ENCODE measurements at regions not wholly inside any gene's neighbourhood (a gene's known extent, or its start where the extent isn't known, plus 50 kb on each side); places are given as distances from the start of the nearest gene placed in this dataset.
A peak's percentile ranks its signal among the peaks of the same experiment; 100 is the strongest.

DNA sequence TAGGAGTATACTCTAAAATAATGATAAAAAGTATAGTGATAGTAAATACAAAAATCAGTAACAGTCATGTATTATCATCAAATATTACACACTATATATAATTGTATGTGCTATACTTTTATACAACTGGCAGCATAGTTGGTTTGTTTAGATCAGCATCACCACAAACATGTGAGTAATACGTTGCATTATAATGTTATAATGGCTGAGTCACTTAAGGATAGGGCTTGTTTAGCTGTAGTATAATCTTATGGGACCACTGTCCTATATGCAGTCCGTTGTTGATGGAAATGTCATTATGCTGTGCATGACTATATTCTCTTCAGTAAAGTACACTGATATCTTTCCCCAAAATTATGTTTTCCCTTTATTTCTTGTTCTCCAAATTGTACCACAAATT is 92.8 kb downstream of the LYPLAL1 start:
- no peak for DNase-seq (ENCODE audit: extremely low read depth in 1 of 11, low read depth in 9 of 11, low spot score in 4 of 11)

DNA sequence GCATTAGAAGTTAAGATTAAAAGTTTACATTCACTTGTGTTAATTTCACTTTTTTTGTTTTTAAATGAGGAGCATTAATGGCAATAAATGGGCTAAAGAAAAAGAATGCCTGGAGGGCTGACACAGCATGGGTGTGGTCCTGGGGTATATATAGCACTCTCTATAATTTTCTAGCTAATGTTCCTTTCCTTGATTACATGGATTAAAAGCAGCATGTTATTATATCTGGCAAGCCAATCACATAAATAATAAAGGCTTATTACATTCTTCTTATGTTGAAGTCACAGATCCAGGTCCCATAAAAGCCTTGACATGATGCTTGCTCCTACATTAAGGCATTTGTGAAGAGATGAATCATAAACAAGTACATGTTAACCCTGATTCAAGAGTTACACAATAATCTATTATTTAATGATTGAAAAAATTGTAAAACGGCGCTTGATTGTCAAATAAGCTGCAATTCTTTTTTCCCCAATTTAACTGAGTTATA is 91.4 kb downstream of the LYPLAL1 start:
- DNase-seq (ENCODE audit: extremely low read depth in 1 of 11, low read depth in 9 of 11, low spot score in 4 of 11) = no peak

DNA sequence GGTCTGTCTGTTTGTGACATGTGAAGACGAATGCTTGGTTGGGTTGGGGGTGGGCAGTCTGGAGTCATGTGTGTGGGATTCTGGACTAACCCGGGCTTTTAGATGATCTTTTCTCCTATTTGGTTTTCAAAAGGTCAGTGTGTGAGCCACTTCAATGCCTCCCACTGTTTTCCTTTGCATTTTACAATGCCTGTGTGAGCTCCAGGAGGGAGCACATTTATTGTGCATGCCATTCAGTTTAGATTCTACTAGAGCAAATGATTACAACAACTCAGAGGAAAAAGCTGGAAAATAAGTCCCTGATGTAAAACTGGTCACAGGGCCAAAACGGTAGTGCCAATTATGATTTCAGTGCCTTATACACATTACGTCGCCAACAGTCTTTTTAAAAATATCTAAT is 90.9 kb downstream of the LYPLAL1 start:
- peak in 1 of 11 donors; percentile 3 for DNase-seq (ENCODE audit: extremely low read depth in 1 of 11, low read depth in 9 of 11, low spot score in 4 of 11)
